HepG2 (cell line): ENCODE measurements at regions not wholly inside any gene's neighbourhood (a gene's known extent, or its start where the extent isn't known, plus 50 kb on each side); places are given as distances from the start of the nearest gene placed in this dataset.

Experiments
- ATAC-seq: fragments of 200-7000 bp; cut with Tn5 transposase; 3 replicates; pipeline ENCODE4 v1.9.1; 2020; ENCODE audit warnings: mild to moderate bottlenecking, moderate library complexity
- BruUV-seq: library from RNA; stranded (reverse); fragments of 400-500 nt; replicated peaks from 2 replicates; lab custom pipeline; 2021; lab: Mats Ljungman, UMichigan
- CTCF ChIA-PET: fragments of 300-600 bp; formaldehyde crosslinking; extraction: SDS; loops from one replicate; lab custom pipeline; 2021; ENCODE audit warnings: low total read pairs, inconsistent platforms, low intra/inter-chr PET ratio; lab: Yijun Ruan, JAX
- POLR2A ChIA-PET: fragments of 350-600 bp; sonication (Branson Sonifier 250); formaldehyde crosslinking; loops from one replicate; lab custom pipeline; 2020; ENCODE audit warnings: antibody characterized with exemption, inconsistent platforms; lab: Yijun Ruan, JAX
- DNase-seq: peaks from one replicate; pipeline ENCODE4 v3.0.0-alpha.2; 2015; ENCODE audit warnings: low spot score
- FAIRE-seq: peaks from 3 replicates; lab custom pipeline; 2011; peaks lifted over from hg19 to GRCh38; lab: Jason Lieb, UNC
- H2AFZ ChIP-seq: one replicate; pipeline ENCODE4 v1.6.1; 2011; ENCODE audit warnings: low read length, inconsistent platforms
- H3K27ac ChIP-seq: fragments of 300-600 bp; 3 replicates; pipeline ENCODE4 v1.8.0; 2011; ENCODE audit warnings: mixed run types, mild to moderate bottlenecking, mixed read lengths, low read length, inconsistent platforms; ENCODE audit not compliant: insufficient read depth; ENCODE audit errors: extremely low read length
- H3K27me3 ChIP-seq, 2 experiments: fragments of 200-600 bp in 1 of 2; 2 replicates in 1 of 2; 3 replicates in 1 of 2; pipeline versions ENCODE4 v1.6.0 to v1.8.0; 2011; ENCODE audit warnings: low read length in 2 of 2, mild to moderate bottlenecking in 2 of 2, moderate library complexity in 2 of 2, inconsistent platforms in 1 of 2; ENCODE audit not compliant: insufficient read depth in 2 of 2, control insufficient read depth in 1 of 2
- H3K36me3 ChIP-seq, 2 experiments: fragments of 200-600 bp in 1 of 2; replicated peaks in 1 of 2; 2 replicates in 1 of 2; 3 replicates in 1 of 2; pipeline versions ENCODE4 v1.5.1 to v1.8.0; 2011; ENCODE audit warnings: low read length in 2 of 2, inconsistent platforms in 1 of 2; ENCODE audit not compliant: insufficient read depth in 2 of 2, control insufficient read depth in 1 of 2
- H3K4me1 ChIP-seq: 2 replicates; pipeline ENCODE4 v1.5.1; 2012; ENCODE audit warnings: low read length, inconsistent platforms; ENCODE audit not compliant: insufficient read depth
- H3K4me2 ChIP-seq: 2 replicates; pipeline ENCODE4 v1.6.0; 2011; ENCODE audit warnings: low read depth, low read length, inconsistent platforms
- H3K4me3 ChIP-seq, 3 experiments: fragments of 200-600 bp in 1 of 3; sonication (generic), shearing (Covaris generic) in 1 of 3; replicated peaks in 1 of 3; 2 replicates each; pipeline ENCODE4 v1.5.1; 2011 to 2016; ENCODE audit warnings: low read length in 3 of 3, inconsistent platforms in 2 of 3, low read depth in 2 of 3, mild to moderate bottlenecking in 2 of 3, control low read depth in 1 of 3, mixed read lengths in 1 of 3; ENCODE audit not compliant: insufficient read depth in 1 of 3
- H3K79me2 ChIP-seq: one replicate; pipeline ENCODE4 v1.6.1; 2011; ENCODE audit warnings: low read length, inconsistent platforms; ENCODE audit not compliant: insufficient read depth
- H3K9ac ChIP-seq: 2 replicates; pipeline ENCODE4 v1.6.0; 2011; ENCODE audit warnings: mild to moderate bottlenecking, low read depth, low read length, inconsistent platforms; ENCODE audit not compliant: insufficient read depth
- H3K9me3 ChIP-seq: 2 replicates; pipeline ENCODE4 v1.5.1; 2012; ENCODE audit warnings: mild to moderate bottlenecking, low read length
- H4K20me1 ChIP-seq: 2 replicates; pipeline ENCODE4 v1.6.0; 2011; ENCODE audit warnings: inconsistent platforms, mild to moderate bottlenecking, low read length, moderate library complexity; ENCODE audit not compliant: insufficient read depth
- GTF2F1 ChIP-seq: fragments of 150-350 bp; IDR thresholded peaks from 2 replicates; pipeline ENCODE4 v1.6.1; 2014; ENCODE audit warnings: low read length
- HHEX ChIP-seq: IDR thresholded peaks from 2 replicates; pipeline ENCODE4 v1.6.1; 2016; ENCODE audit warnings: control low read depth
- NFATC3 ChIP-seq: sonication (generic); formaldehyde crosslinking; IDR thresholded peaks from 2 replicates; pipeline ENCODE4 v1.5.1; 2020; ENCODE audit warnings: mild to moderate bottlenecking, missing genetic modification reagents
- POGK ChIP-seq: sonication (generic); formaldehyde crosslinking; conservative IDR thresholded peaks from 2 replicates; pipeline ENCODE4 v1.8.0; 2022; ENCODE audit warnings: mild to moderate bottlenecking, moderate library complexity, missing genetic modification reagents
- REXO4 ChIP-seq: sonication (generic); formaldehyde crosslinking; IDR thresholded peaks from 2 replicates; pipeline ENCODE4 v1.8.0; 2022; ENCODE audit warnings: missing genetic modification reagents, mild to moderate bottlenecking, borderline replicate concordance
- RFX5 ChIP-seq: IDR thresholded peaks from 2 replicates; pipeline ENCODE4 v1.6.1; 2011; ENCODE audit warnings: low read depth, low read length, improper control_type of control experiment
- SAFB2 ChIP-seq: sonication (generic); formaldehyde crosslinking; IDR thresholded peaks from 2 replicates; pipeline ENCODE4 v1.5.1; 2020; ENCODE audit warnings: missing genetic modification reagents, low read depth, mild to moderate bottlenecking, borderline replicate concordance
- SNAPC2 ChIP-seq: sonication (generic); formaldehyde crosslinking; IDR thresholded peaks from 2 replicates; pipeline ENCODE4 v1.8.1; 2022; ENCODE audit warnings: mild to moderate bottlenecking, missing genetic modification reagents
- ZNF674 ChIP-seq: sonication (generic); formaldehyde crosslinking; IDR thresholded peaks from 2 replicates; pipeline ENCODE4 v1.5.0; 2020; ENCODE audit warnings: low read depth, mild to moderate bottlenecking, missing genetic modification reagents
- ZNF768 ChIP-seq: sonication (generic); formaldehyde crosslinking; IDR thresholded peaks from 2 replicates; pipeline ENCODE4 v1.4.0; 2020; ENCODE audit warnings: missing genetic modification reagents
- WGBS: methylation state at CpG from one replicate; pipeline ENCODE4 v1.1.6; 2017; ENCODE audit warnings: low lambda C conversion rate; 5-methylcytosine and 5-hydroxymethylcytosine counted together
- in situ Hi-C: cut with HindIII; loops from 2 replicates; pipeline ENCODE4 v1.10.0; 2017; ENCODE audit warnings: low pct_unique_long_range_greater_than_20kb; ENCODE audit not compliant: extremely low pct_ligation_motif_present
- intact Hi-C: fragments of 100-400 bp; cut with micrococcal nuclease; formaldehyde crosslinking; loops from one replicate; pipeline ENCODE4 v1.10.0; 2022; ENCODE audit not compliant: unreplicated experiment
- TF ChIP-seq, protein P1 (sequence below): sonication (generic); formaldehyde crosslinking; IDR thresholded peaks from 2 replicates; pipeline ENCODE4 v1.4.0; 2020; ENCODE audit warnings: missing genetic modification reagents, borderline replicate concordance

DNA sequence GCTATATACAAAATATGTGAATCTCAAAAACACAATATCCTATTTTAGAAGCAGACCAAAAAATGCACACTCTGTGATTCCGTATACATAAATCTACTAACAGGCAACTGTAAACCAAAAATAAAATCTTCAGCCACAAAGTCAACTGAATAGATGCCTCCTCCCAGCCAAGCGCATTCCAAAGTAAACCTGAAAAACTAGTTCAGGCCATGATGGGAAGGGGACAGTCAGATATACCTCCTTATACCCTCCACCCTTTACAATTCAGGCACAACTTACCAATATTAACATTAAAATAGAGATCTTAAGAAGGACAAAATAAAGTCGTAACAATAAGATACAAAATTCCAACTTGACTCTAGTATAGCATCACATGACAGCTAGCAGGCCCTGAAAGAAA lies 1604.5 kb upstream of the NUDT12 start:
- Histone ChIP-seq H3K4me1 (no peaks in the 10 kb centered on the region), H3K4me2 (no peak overlapping the region), H3K4me3 (no peak overlapping the region), H3K27ac (no peak overlapping the region), H4K20me1 (no peaks in the 10 kb centered on the region), H3K79me2 (no peaks in the 10 kb centered on the region), H3K27me3 (no peaks in the 10 kb centered on the region), H2AFZ (no peak overlapping the region), H3K9ac (no peak overlapping the region), H3K36me3 (no peaks in the 10 kb centered on the region), H3K9me3 (no peaks in the 10 kb centered on the region)
- in situ Hi-C loops, result no loop called here
- ATAC-seq (no peak), DNase-seq (no peak), FAIRE-seq (no peak)
- ChIA-PET CTCF (no interaction called here), POLR2A (no interaction called here)
- BruUV-seq, result no TSS peak
- intact Hi-C loops, result no loop called here
- 60% methylated on average over 3 of the region's 3 CpGs for WGBS
- TF ChIP-seq, protein P1, sequence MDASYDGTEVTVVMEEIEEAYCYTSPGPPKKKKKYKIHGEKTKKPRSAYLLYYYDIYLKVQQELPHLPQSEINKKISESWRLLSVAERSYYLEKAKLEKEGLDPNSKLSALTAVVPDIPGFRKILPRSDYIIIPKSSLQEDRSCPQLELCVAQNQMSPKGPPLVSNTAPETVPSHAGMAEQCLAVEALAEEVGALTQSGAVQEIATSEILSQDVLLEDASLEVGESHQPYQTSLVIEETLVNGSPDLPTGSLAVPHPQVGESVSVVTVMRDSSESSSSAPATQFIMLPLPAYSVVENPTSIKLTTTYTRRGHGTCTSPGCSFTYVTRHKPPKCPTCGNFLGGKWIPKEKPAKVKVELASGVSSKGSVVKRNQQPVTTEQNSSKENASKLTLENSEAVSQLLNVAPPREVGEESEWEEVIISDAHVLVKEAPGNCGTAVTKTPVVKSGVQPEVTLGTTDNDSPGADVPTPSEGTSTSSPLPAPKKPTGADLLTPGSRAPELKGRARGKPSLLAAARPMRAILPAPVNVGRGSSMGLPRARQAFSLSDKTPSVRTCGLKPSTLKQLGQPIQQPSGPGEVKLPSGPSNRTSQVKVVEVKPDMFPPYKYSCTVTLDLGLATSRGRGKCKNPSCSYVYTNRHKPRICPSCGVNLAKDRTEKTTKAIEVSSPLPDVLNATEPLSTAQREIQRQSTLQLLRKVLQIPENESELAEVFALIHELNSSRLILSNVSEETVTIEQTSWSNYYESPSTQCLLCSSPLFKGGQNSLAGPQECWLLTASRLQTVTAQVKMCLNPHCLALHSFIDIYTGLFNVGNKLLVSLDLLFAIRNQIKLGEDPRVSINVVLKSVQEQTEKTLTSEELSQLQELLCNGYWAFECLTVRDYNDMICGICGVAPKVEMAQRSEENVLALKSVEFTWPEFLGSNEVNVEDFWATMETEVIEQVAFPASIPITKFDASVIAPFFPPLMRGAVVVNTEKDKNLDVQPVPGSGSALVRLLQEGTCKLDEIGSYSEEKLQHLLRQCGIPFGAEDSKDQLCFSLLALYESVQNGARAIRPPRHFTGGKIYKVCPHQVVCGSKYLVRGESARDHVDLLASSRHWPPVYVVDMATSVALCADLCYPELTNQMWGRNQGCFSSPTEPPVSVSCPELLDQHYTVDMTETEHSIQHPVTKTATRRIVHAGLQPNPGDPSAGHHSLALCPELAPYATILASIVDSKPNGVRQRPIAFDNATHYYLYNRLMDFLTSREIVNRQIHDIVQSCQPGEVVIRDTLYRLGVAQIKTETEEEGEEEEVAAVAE (CRISPR knock-in tag), result no peak
- no peak for TF ChIP-seq RFX5
- TF ChIP-seq POGK, result no peak
- no peak for TF ChIP-seq ZNF768 (CRISPR knock-in tag)
- TF ChIP-seq ZNF674 (CRISPR knock-in tag), result no peak
- TF ChIP-seq GTF2F1, result no peak
- no peak for TF ChIP-seq REXO4
- TF ChIP-seq SNAPC2, result no peak
- TF ChIP-seq SAFB2 (CRISPR knock-in tag), result no peak
- no peak for TF ChIP-seq NFATC3 (CRISPR knock-in tag)
- no peak for TF ChIP-seq HHEX (CRISPR knock-in tag)
